ENCODE measurements at regions not wholly inside any gene's neighbourhood (a gene's known extent, or its start where the extent isn't known, plus 50 kb on each side); places are given as distances from the start of the nearest gene placed in this dataset.

DNA sequence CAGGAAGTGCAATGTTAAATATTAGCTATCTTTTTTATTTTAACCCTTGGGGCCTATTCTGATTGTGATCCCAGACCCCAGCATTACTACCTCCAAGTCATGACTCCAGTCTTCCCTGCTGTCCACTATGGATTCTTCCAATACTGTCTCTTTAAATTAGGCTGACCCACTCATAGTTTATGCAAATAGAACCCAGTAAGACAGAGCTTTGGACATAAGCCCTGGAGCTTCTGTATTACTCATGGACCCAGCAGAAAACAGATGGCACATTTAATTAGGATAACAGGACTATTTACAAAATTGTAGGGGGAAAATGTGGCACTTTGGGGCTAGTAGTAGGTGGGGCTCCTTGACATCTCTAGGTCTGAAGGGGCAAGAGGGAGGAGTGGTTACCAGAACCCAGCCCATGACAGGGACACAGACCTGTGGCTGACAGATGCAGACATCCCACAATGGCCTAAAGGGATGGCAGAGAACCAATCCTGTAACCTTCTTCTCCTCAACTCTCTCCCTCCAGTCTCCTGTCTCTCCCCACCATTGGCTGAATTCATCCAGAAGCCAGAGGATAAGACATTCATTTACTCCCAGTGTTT lies 233.5 kb downstream of the OMA1 start:
- no peaks in the 10 kb centered on the region for H3K9me3 ChIP-seq (ENCODE audit: control insufficient read depth, insufficient read depth, low read depth, low read length)
- no peaks in the 10 kb centered on the region for H3K36me3 ChIP-seq (ENCODE audit: control insufficient read depth, insufficient read depth, low read length)
- no peak overlapping the region for H3K27ac ChIP-seq (ENCODE audit: insufficient read depth, low read length)
- no peak overlapping the region for H3K4me2 ChIP-seq (ENCODE audit: extremely low read depth, insufficient read depth, low read length)
- TF ChIP-seq, protein P1, sequence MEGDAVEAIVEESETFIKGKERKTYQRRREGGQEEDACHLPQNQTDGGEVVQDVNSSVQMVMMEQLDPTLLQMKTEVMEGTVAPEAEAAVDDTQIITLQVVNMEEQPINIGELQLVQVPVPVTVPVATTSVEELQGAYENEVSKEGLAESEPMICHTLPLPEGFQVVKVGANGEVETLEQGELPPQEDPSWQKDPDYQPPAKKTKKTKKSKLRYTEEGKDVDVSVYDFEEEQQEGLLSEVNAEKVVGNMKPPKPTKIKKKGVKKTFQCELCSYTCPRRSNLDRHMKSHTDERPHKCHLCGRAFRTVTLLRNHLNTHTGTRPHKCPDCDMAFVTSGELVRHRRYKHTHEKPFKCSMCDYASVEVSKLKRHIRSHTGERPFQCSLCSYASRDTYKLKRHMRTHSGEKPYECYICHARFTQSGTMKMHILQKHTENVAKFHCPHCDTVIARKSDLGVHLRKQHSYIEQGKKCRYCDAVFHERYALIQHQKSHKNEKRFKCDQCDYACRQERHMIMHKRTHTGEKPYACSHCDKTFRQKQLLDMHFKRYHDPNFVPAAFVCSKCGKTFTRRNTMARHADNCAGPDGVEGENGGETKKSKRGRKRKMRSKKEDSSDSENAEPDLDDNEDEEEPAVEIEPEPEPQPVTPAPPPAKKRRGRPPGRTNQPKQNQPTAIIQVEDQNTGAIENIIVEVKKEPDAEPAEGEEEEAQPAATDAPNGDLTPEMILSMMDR (conservative IDR thresholded peaks at IDR 0.05 in 1 of 2, IDR thresholded peaks at IDR 0.05 in 1 of 2; ENCODE audit: low read depth in 1 of 2, low read length in 2 of 2): no peak
- TF ChIP-seq EZH2 (IDR thresholded peaks at IDR 0.05; ENCODE audit: low read length, missing control alignments): no peak
- no peak overlapping the region for H3K9ac ChIP-seq (ENCODE audit: insufficient read depth, low read length)
- no peaks in the 10 kb centered on the region for H3K4me1 ChIP-seq (ENCODE audit: control insufficient read depth, extremely low read depth, insufficient read depth, low read length)
- no peak overlapping the region for H2AFZ ChIP-seq (ENCODE audit: low read length)
- no peaks in the 10 kb centered on the region for H3K79me2 ChIP-seq (ENCODE audit: control insufficient read depth, insufficient read depth, low read length)
- H3K4me3 ChIP-seq (replicated peaks in 1 of 4; ENCODE audit: control extremely low read depth in 1 of 4, insufficient read depth in 1 of 4, low read depth in 3 of 4, low read length in 4 of 4): no peak overlapping the region
- no peaks in the 10 kb centered on the region for H3K27me3 ChIP-seq (ENCODE audit: control insufficient read depth, insufficient read depth, low read length)
- no peaks in the 10 kb centered on the region for H4K20me1 ChIP-seq (ENCODE audit: control insufficient read depth, extremely low read depth, insufficient read depth, low read length)
- DNase-seq (ENCODE audit: low read depth in 2 of 2): no peak

DNA sequence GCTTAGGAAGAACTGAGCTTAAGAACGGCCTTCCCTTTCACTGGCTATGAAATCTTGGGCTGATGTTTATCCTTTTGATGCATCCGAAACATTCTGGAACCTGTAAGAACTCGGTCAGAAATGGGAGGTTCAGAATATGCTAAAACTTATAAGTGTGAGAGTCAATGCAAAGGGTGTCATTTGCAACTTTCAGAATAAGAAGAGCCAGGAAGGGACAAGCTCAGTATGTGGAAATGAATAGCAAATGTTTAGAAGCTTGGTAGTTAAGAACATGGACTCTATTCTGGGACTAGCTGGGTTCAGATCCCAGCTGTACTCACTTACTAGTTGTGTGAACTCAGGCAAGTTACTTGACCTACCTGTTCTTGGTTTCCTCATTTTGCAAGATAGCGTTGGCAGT lies 234.1 kb downstream of the OMA1 start:
- Histone ChIP-seq H2AFZ (ENCODE audit: low read length) (no peak overlapping the region), H3K9me3 (ENCODE audit: control insufficient read depth, insufficient read depth, low read depth, low read length) (no peaks in the 10 kb centered on the region), H3K36me3 (ENCODE audit: control insufficient read depth, insufficient read depth, low read length) (no peaks in the 10 kb centered on the region)

DNA sequence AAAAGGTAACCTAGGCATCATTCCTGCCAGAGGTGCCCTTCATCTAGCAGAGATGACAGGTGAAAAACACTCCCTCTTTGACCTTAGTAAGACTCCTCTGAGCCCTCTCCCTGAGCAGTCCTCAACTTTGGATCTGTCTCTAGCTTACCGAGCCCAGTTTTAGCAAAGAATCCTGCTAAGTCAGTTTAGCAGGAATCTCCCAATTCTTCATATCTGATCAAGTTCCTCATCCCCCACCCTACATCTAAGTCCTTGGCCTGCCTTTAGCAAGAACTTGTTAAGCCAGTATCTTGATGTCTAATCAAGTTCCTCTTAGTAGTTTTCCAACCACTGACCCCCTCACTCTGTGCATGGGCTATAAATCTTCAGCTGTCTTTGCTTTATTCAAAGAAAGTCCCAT lies 235.6 kb downstream of the OMA1 start:
- Histone ChIP-seq H3K9me3 (ENCODE audit: control insufficient read depth, insufficient read depth, low read depth, low read length) (no peaks in the 10 kb centered on the region), H3K9ac (ENCODE audit: insufficient read depth, low read length) (no peak overlapping the region), H3K4me2 (ENCODE audit: extremely low read depth, insufficient read depth, low read length) (no peak overlapping the region), H2AFZ (ENCODE audit: low read length) (no peak overlapping the region), H3K79me2 (ENCODE audit: control insufficient read depth, insufficient read depth, low read length) (no peaks in the 10 kb centered on the region), H3K4me1 (ENCODE audit: control insufficient read depth, extremely low read depth, insufficient read depth, low read length) (no peaks in the 10 kb centered on the region), H4K20me1 (ENCODE audit: control insufficient read depth, extremely low read depth, insufficient read depth, low read length) (no peaks in the 10 kb centered on the region), H3K36me3 (ENCODE audit: control insufficient read depth, insufficient read depth, low read length) (no peaks in the 10 kb centered on the region), H3K27me3 (ENCODE audit: control insufficient read depth, insufficient read depth, low read length) (no peaks in the 10 kb centered on the region), H3K4me3 (replicated peaks in 1 of 4; ENCODE audit: control extremely low read depth in 1 of 4, insufficient read depth in 1 of 4, low read depth in 3 of 4, low read length in 4 of 4) (no peak overlapping the region), H3K27ac (ENCODE audit: insufficient read depth, low read length) (no peak overlapping the region)
- DNase-seq (ENCODE audit: low read depth in 2 of 2): no peak
- TF ChIP-seq, protein P1 (conservative IDR thresholded peaks at IDR 0.05 in 1 of 2, IDR thresholded peaks at IDR 0.05 in 1 of 2; ENCODE audit: low read depth in 1 of 2, low read length in 2 of 2): no peak
- TF ChIP-seq EZH2 (IDR thresholded peaks at IDR 0.05; ENCODE audit: low read length, missing control alignments): no peak

More for the DNA sequence above, 234.1 kb downstream of the OMA1 start:
- no peaks in the 10 kb centered on the region for H4K20me1 ChIP-seq (ENCODE audit: control insufficient read depth, extremely low read depth, insufficient read depth, low read length)
- TF ChIP-seq, protein P1 (conservative IDR thresholded peaks at IDR 0.05 in 1 of 2, IDR thresholded peaks at IDR 0.05 in 1 of 2; ENCODE audit: low read depth in 1 of 2, low read length in 2 of 2): no peak
- no peak for TF ChIP-seq EZH2 (IDR thresholded peaks at IDR 0.05; ENCODE audit: low read length, missing control alignments)
- no peaks in the 10 kb centered on the region for H3K79me2 ChIP-seq (ENCODE audit: control insufficient read depth, insufficient read depth, low read length)
- no peaks in the 10 kb centered on the region for H3K4me1 ChIP-seq (ENCODE audit: control insufficient read depth, extremely low read depth, insufficient read depth, low read length)
- DNase-seq (ENCODE audit: low read depth in 2 of 2): no peak
- H3K27ac ChIP-seq (ENCODE audit: insufficient read depth, low read length): no peak overlapping the region
- H3K4me3 ChIP-seq (replicated peaks in 1 of 4; ENCODE audit: control extremely low read depth in 1 of 4, insufficient read depth in 1 of 4, low read depth in 3 of 4, low read length in 4 of 4): no peak overlapping the region
- no peak overlapping the region for H3K9ac ChIP-seq (ENCODE audit: insufficient read depth, low read length)
- H3K4me2 ChIP-seq (ENCODE audit: extremely low read depth, insufficient read depth, low read length): no peak overlapping the region
- no peaks in the 10 kb centered on the region for H3K27me3 ChIP-seq (ENCODE audit: control insufficient read depth, insufficient read depth, low read length)
